K562 (cell line): ENCODE measurements at regions not wholly inside any gene's neighbourhood (a gene's known extent, or its start where the extent isn't known, plus 50 kb on each side); places are given as distances from the start of the nearest gene placed in this dataset.

ENCODE experiments used
- ATAC-seq: fragments of 200-7000 bp; cut with Tn5 transposase; 3 replicates; pipeline ENCODE4 v1.9.1; 2020; ENCODE audit warnings: moderate library complexity
- BruUV-seq: library from RNA; stranded (reverse); fragments of 400-500 nt; replicated peaks from 2 replicates; lab custom pipeline; 2021; lab: Mats Ljungman, UMichigan
- CTCF ChIA-PET: fragments of 300-600 bp; formaldehyde crosslinking; extraction: SDS; loops from one replicate; lab custom pipeline; 2021; ENCODE audit warnings: low intra/inter-chr PET ratio; lab: Yijun Ruan, JAX
- POLR2A ChIA-PET: fragments of 300-600, 350-650 bp; sonication (Branson Sonifier 250); formaldehyde crosslinking; extraction: SDS; loops from one replicate; lab custom pipeline; 2021; ENCODE audit warnings: antibody characterized with exemption, inconsistent platforms; lab: Yijun Ruan, JAX
- DNase-seq, 4 experiments: peaks; one replicate each; pipeline versions ENCODE4 v3.0.0 to v3.0.0-alpha.2; 2011 to 2018; ENCODE audit warnings: low spot score in 3 of 4, mixed read lengths in 3 of 4; ENCODE audit errors: extremely low read depth in 1 of 4
- FAIRE-seq: peaks from 2 replicates; lab custom pipeline; 2011; peaks lifted over from hg19 to GRCh38; lab: Jason Lieb, UNC
- H2AFZ ChIP-seq: 2 replicates; pipeline ENCODE4 v1.6.0; 2011; ENCODE audit warnings: low read depth, low read length, control low read depth, inconsistent platforms
- H3K27ac ChIP-seq: fragments of 200-600 bp; 3 replicates; pipeline ENCODE4 v1.8.0; 2011; ENCODE audit warnings: low read depth, mild to moderate bottlenecking, control low read depth, inconsistent platforms, low read length, moderate library complexity, mixed read lengths; ENCODE audit errors: extremely low read depth
- H3K27me3 ChIP-seq, 2 experiments: fragments of 300-600 bp in 1 of 2; 2 replicates in 1 of 2; 3 replicates in 1 of 2; pipeline versions ENCODE4 v1.6.0 to v1.8.0; 2011; ENCODE audit warnings: inconsistent platforms in 2 of 2, low read length in 2 of 2, mild to moderate bottlenecking in 1 of 2, mixed read lengths in 1 of 2, moderate library complexity in 1 of 2; ENCODE audit not compliant: control insufficient read depth in 2 of 2, insufficient read depth in 2 of 2
- H3K36me3 ChIP-seq: fragments of 300-600 bp; 3 replicates; pipeline ENCODE4 v1.8.0; 2011; ENCODE audit warnings: mild to moderate bottlenecking, low read length, inconsistent platforms; ENCODE audit not compliant: control insufficient read depth, insufficient read depth
- H3K4me1 ChIP-seq, 2 experiments: fragments of 200-600 bp in 1 of 2; replicated peaks in 1 of 2; 2 replicates in 1 of 2; 3 replicates in 1 of 2; pipeline versions ENCODE4 v1.5.1 to v1.8.0; 2011; ENCODE audit warnings: inconsistent platforms in 2 of 2, low read length in 2 of 2, mild to moderate bottlenecking in 1 of 2, mixed read lengths in 1 of 2, moderate library complexity in 1 of 2; ENCODE audit not compliant: control insufficient read depth in 2 of 2, insufficient read depth in 2 of 2
- H3K4me2 ChIP-seq: 2 replicates; pipeline ENCODE4 v1.6.1; 2011; ENCODE audit warnings: low read length, control low read depth, inconsistent platforms, mixed read lengths; ENCODE audit not compliant: insufficient read depth
- H3K4me3 ChIP-seq: fragments of 200-600 bp; sonication (generic), shearing (Covaris generic); 2 replicates; pipeline ENCODE4 v1.5.1; 2016; ENCODE audit warnings: control low read depth, inconsistent platforms
- H3K79me2 ChIP-seq: fragments of 200-600 bp; 3 replicates; pipeline ENCODE4 v1.8.0; 2011; ENCODE audit warnings: low read length, inconsistent platforms; ENCODE audit not compliant: control insufficient read depth, insufficient read depth
- H3K9ac ChIP-seq, 2 experiments: 2 replicates each; pipeline versions ENCODE4 v1.6.0 to v1.6.1; 2011; ENCODE audit warnings: low read depth in 2 of 2, low read length in 2 of 2, control low read depth in 1 of 2, inconsistent platforms in 1 of 2, mild to moderate bottlenecking in 1 of 2, mixed read lengths in 1 of 2; ENCODE audit not compliant: insufficient read depth in 1 of 2
- H3K9me1 ChIP-seq: one replicate; pipeline ENCODE4 v1.6.0; 2011; ENCODE audit warnings: inconsistent platforms, mild to moderate bottlenecking, low read length, moderate library complexity; ENCODE audit not compliant: control insufficient read depth, insufficient read depth
- H3K9me3 ChIP-seq: replicated peaks from 2 replicates; pipeline ENCODE4 v1.5.1; 2011; ENCODE audit warnings: low read depth, low read length, inconsistent platforms; ENCODE audit not compliant: control insufficient read depth, insufficient read depth
- H4K20me1 ChIP-seq: replicated peaks from 2 replicates; pipeline ENCODE4 v1.6.1; 2011; ENCODE audit warnings: low read length, inconsistent platforms, mixed read lengths; ENCODE audit not compliant: control insufficient read depth, insufficient read depth
- BDP1 ChIP-seq: IDR thresholded peaks from 3 replicates; pipeline ENCODE4 v1.6.1; 2011; ENCODE audit not compliant: insufficient read length, insufficient read depth
- CREB1 ChIP-seq, 2 experiments: sonication (generic) in 1 of 2; formaldehyde crosslinking in 1 of 2; IDR thresholded peaks; 2 replicates each; pipeline versions ENCODE4 v1.6.1 to v1.8.0; 2012 to 2022; ENCODE audit warnings: inconsistent platforms in 1 of 2, mild to moderate bottlenecking in 1 of 2, missing genetic modification reagents in 1 of 2, moderate library complexity in 1 of 2
- CTBP1 ChIP-seq: fragments of 450-650 bp; IDR thresholded peaks from 2 replicates; pipeline ENCODE4 v1.6.1; 2016; ENCODE audit warnings: borderline replicate concordance
- DEAF1 ChIP-seq: fragments of 450-650 bp; formaldehyde crosslinking; IDR thresholded peaks from 2 replicates; pipeline ENCODE4 v1.4.0; 2020; ENCODE audit warnings: mild to moderate bottlenecking, moderate library complexity
- DMBX1 ChIP-seq: fragments of 250-450 bp; sonication (Bioruptor Pico); IDR thresholded peaks from 2 replicates; pipeline ENCODE4 v1.8.0; 2022; ENCODE audit warnings: inconsistent platforms, mild to moderate bottlenecking, moderate library complexity, borderline replicate concordance
- HDAC6 ChIP-seq: IDR thresholded peaks from 2 replicates; pipeline ENCODE4 v1.6.1; 2012; ENCODE audit warnings: low read depth, mild to moderate bottlenecking, control low read depth, inconsistent platforms, low read length, moderate library complexity
- MED1 ChIP-seq: sonication (generic); formaldehyde crosslinking; IDR thresholded peaks from 2 replicates; pipeline ENCODE4 v1.8.1; 2023; ENCODE audit warnings: missing genetic modification reagents, borderline replicate concordance
- RAD51 ChIP-seq: fragments of 450-650 bp; IDR thresholded peaks from 2 replicates; pipeline ENCODE4 v1.7.1; 2016; ENCODE audit warnings: low read depth, mild to moderate bottlenecking, borderline replicate concordance
- RB1 ChIP-seq: fragments of 450-650 bp; IDR thresholded peaks from 2 replicates; pipeline ENCODE4 v1.6.1; 2017; ENCODE audit warnings: low read depth, mild to moderate bottlenecking
- RBM17 ChIP-seq: fragments of 200-400 bp; formaldehyde crosslinking; IDR thresholded peaks from 2 replicates; pipeline ENCODE4 v1.6.1; 2017; ENCODE audit warnings: low read depth, mild to moderate bottlenecking, low read length, borderline replicate concordance
- RBM22 ChIP-seq: fragments of 200-400 bp; formaldehyde crosslinking; IDR thresholded peaks from 2 replicates; pipeline ENCODE4 v1.6.1; 2018; ENCODE audit warnings: low read length, low read depth; ENCODE audit not compliant: poor library complexity, severe bottlenecking
- STAT5A ChIP-seq: IDR thresholded peaks from 2 replicates; pipeline ENCODE4 v1.6.1; 2012; ENCODE audit warnings: low read length, inconsistent platforms, borderline replicate concordance
- TAF1 ChIP-seq: IDR thresholded peaks from 2 replicates; pipeline ENCODE4 v1.6.1; 2011; ENCODE audit warnings: mild to moderate bottlenecking, low read length, moderate library complexity; ENCODE audit not compliant: insufficient read depth, control insufficient read depth, severe bottlenecking; ENCODE audit errors: extremely low read depth
- THAP7 ChIP-seq: fragments of 250-450 bp; sonication (Bioruptor Pico); IDR thresholded peaks from 2 replicates; pipeline ENCODE4 v1.5.0; 2021
- ZBTB17 ChIP-seq: fragments of 450-650 bp; formaldehyde crosslinking; IDR thresholded peaks from 2 replicates; pipeline ENCODE4 v1.4.0; 2020; ENCODE audit warnings: mild to moderate bottlenecking
- ZC3H8 ChIP-seq: fragments of 450-650 bp; IDR thresholded peaks from 2 replicates; pipeline ENCODE4 v1.6.1; 2017
- ZNF12 ChIP-seq: sonication (generic); formaldehyde crosslinking; IDR thresholded peaks from 2 replicates; pipeline ENCODE4 v1.4.0; 2020; ENCODE audit warnings: mild to moderate bottlenecking, missing genetic modification reagents
- ZNF274 ChIP-seq: IDR thresholded peaks from 2 replicates; pipeline ENCODE4 v1.6.1; 2011; ENCODE audit warnings: low read depth, mild to moderate bottlenecking, low read length, moderate library complexity, borderline replicate concordance
- ZNF778 ChIP-seq: fragments of 450-650 bp; formaldehyde crosslinking; IDR thresholded peaks from 2 replicates; pipeline ENCODE4 v1.4.0; 2020; ENCODE audit warnings: mild to moderate bottlenecking, moderate library complexity
- ZSCAN32 ChIP-seq: fragments of 450-650 bp; formaldehyde crosslinking; IDR thresholded peaks from 2 replicates; pipeline ENCODE4 v1.4.0; 2020; ENCODE audit warnings: mild to moderate bottlenecking, moderate library complexity
- WGBS: fragments of 100-300 bp; shearing (Covaris generic); methylation state at CpG from one replicate; pipeline ENCODE4 v1.1.6; 2016; ENCODE audit warnings: low coverage, mixed read lengths; ENCODE audit not compliant: insufficient coverage; ENCODE audit errors: missing lambda C conversion rate; 5-methylcytosine and 5-hydroxymethylcytosine counted together
- in situ Hi-C: fragments of 300-500 bp; cut with MboI; formaldehyde crosslinking; loops from 4 replicates; pipeline ENCODE4 v1.15.0; 2018; ENCODE audit warnings: inconsistent platforms, mixed read lengths
- intact Hi-C: fragments of 100-400 bp; cut with micrococcal nuclease; formaldehyde crosslinking; loops from 2 replicates; pipeline ENCODE4 v1.14.2; 2022

- intact Hi-C loops = no loop called here
- Histone ChIP-seq H3K79me2 (no peaks in the 10 kb centered on the region), H3K27me3 (no peaks in the 10 kb centered on the region), H3K4me3 (no peak overlapping the region), H3K9me1 (no peaks in the 10 kb centered on the region), H3K27ac (no peak overlapping the region), H3K9ac (no peak overlapping the region), H3K4me2 (no peak overlapping the region), H3K4me1 (no peaks in the 10 kb centered on the region), H3K9me3 (no peaks in the 10 kb centered on the region), H3K36me3 (no peaks in the 10 kb centered on the region), H4K20me1 (no peaks in the 10 kb centered on the region), H2AFZ (no peak overlapping the region)
- DNase-seq (no peak), FAIRE-seq (no peak), ATAC-seq (no peak)
- WGBS = 0% methylated on average over 1 of the region's 1 CpG
- ChIA-PET POLR2A (no interaction called here), CTCF (no interaction called here)
- in situ Hi-C loops = no loop called here
- no TSS peak for BruUV-seq
- TF ChIP-seq ZNF778 (CRISPR knock-in tag) = no peak
- TF ChIP-seq TAF1 = no peak
- no peak for TF ChIP-seq ZBTB17 (CRISPR knock-in tag)
- TF ChIP-seq DEAF1 = no peak
- no peak for TF ChIP-seq HDAC6
- TF ChIP-seq MED1 (CRISPR knock-in tag) = no peak
- TF ChIP-seq CREB1 (IDR thresholded peaks at IDR 0.05) = no peak
- no peak for TF ChIP-seq CREB1 (CRISPR knock-in tag; IDR thresholded peaks at IDR 0.05)
- no peak for TF ChIP-seq BDP1
- no peak for TF ChIP-seq CTBP1
- TF ChIP-seq RBM22 = no peak
- TF ChIP-seq DMBX1 (CRISPR knock-in tag) = no peak
- no peak for TF ChIP-seq ZC3H8
- TF ChIP-seq RAD51 = no peak
- TF ChIP-seq ZNF12 (CRISPR knock-in tag) = no peak
- no peak for TF ChIP-seq THAP7
- no peak for TF ChIP-seq RBM17
- TF ChIP-seq RB1 = no peak
- TF ChIP-seq STAT5A = no peak
- no peak for TF ChIP-seq ZSCAN32 (CRISPR knock-in tag)
- no peak for TF ChIP-seq ZNF274
These were observed 295.8 kb downstream of the DEPDC1B start for GRCh38 chr5:60404171-60404570.
